ENCODE measurements at regions not wholly inside any gene's neighbourhood (a gene's known extent, or its start where the extent isn't known, plus 50 kb on each side); places are given as distances from the start of the nearest gene placed in this dataset.

- no peak for TF ChIP-seq RNF2 (IDR thresholded peaks at IDR 0.05; ENCODE audit: borderline replicate concordance, low read depth, low read length, missing control alignments, poor library complexity, severe bottlenecking)
- no peak for TF ChIP-seq CBX8 (IDR thresholded peaks at IDR 0.05; ENCODE audit: borderline replicate concordance, low read depth, low read length)
- no peak for TF ChIP-seq CTCF (IDR thresholded peaks at IDR 0.05; ENCODE audit: control extremely low read depth in 1 of 3, insufficient read depth in 1 of 3, low read depth in 1 of 3, low read length in 3 of 3)
- no peak for TF ChIP-seq SP4 (IDR thresholded peaks at IDR 0.05; ENCODE audit: low read length)
- no peak for TF ChIP-seq JUND (IDR thresholded peaks at IDR 0.05; ENCODE audit: low read length)
- TF ChIP-seq POLR2A (IDR thresholded peaks at IDR 0.05; ENCODE audit: control extremely low read depth in 1 of 2, low read depth in 2 of 2, low read length in 2 of 2): no peak
- TF ChIP-seq POLR2AphosphoS5 (IDR thresholded peaks at IDR 0.05; ENCODE audit: low read depth, low read length): no peak
- TF ChIP-seq EZH2 (IDR thresholded peaks at IDR 0.05; ENCODE audit: low read depth, low read length, severe bottlenecking): no peak
- TF ChIP-seq ZNF274 (IDR thresholded peaks at IDR 0.05; ENCODE audit: borderline replicate concordance, extremely low read depth, low read length): no peak
- no peak for TF ChIP-seq TAF1 (IDR thresholded peaks at IDR 0.05; ENCODE audit: low read depth, low read length)
- TF ChIP-seq TEAD4 (IDR thresholded peaks at IDR 0.05; ENCODE audit: low read depth, low read length): no peak
- no peak for TF ChIP-seq RFX5 (IDR thresholded peaks at IDR 0.05; ENCODE audit: borderline replicate concordance, low read depth, low read length)
- TF ChIP-seq CHD2 (IDR thresholded peaks at IDR 0.05; ENCODE audit: low read length): no peak
- TF ChIP-seq MAX (IDR thresholded peaks at IDR 0.05): no peak
These were observed 75.6 kb upstream of the CPO start for GRCh38 chr2:206863716-206864115.
